Gastrocnemius medialis (tissue), 4 donors: ENCODE measurements at regions not wholly inside any gene's neighbourhood (a gene's known extent, or its start where the extent isn't known, plus 50 kb on each side); places are given as distances from the start of the nearest gene placed in this dataset.

Source experiments
- ATAC-seq, 2 donors: fragments of 150-250 bp; one replicate each; pipeline ENCODE4 v1.9.1; 2016
- DNase-seq, 2 donors: peaks; one replicate each; pipeline ENCODE4 v3.0.0-alpha.2; 2019
- H3K27ac ChIP-seq, 4 donors: fragments of 200-600 bp; sonication (generic); 1 replicate in 1 of 4; 2 replicates in 3 of 4; pipeline ENCODE4 v1.5.1; 2016 to 2018; ENCODE audit warnings: mild to moderate bottlenecking in 2 of 4, moderate library complexity in 1 of 4
- H3K27me3 ChIP-seq, 3 donors: fragments of 200-600 bp; sonication (generic) in 2 of 3; 1 replicate in 1 of 3; 2 replicates in 2 of 3; pipeline versions ENCODE4 v1.5.1 to v1.6.0; 2016 to 2019; ENCODE audit warnings: mild to moderate bottlenecking in 1 of 3, moderate library complexity in 1 of 3
- H3K36me3 ChIP-seq, 2 donors: fragments of 200-600 bp; sonication (generic) in 1 of 2; one replicate each; pipeline ENCODE4 v1.5.1; 2017 to 2018
- H3K4me1 ChIP-seq, 2 donors: fragments of 200-600 bp; sonication (generic) in 1 of 2; one replicate each; pipeline ENCODE4 v1.5.1; 2016 to 2017; ENCODE audit warnings: mild to moderate bottlenecking in 2 of 2
- H3K4me3 ChIP-seq, 4 donors: fragments of 200-600 bp; sonication (generic) in 3 of 4; 1 replicate in 1 of 4; 2 replicates in 3 of 4; pipeline ENCODE4 v1.5.1; 2016 to 2019; ENCODE audit warnings: mild to moderate bottlenecking in 2 of 4
- H3K9me3 ChIP-seq, 3 donors: fragments of 200-600 bp; sonication (generic) in 2 of 3; 1 replicate in 1 of 3; 2 replicates in 2 of 3; pipeline ENCODE4 v1.5.1; 2016 to 2019
- POLR2A ChIP-seq, 2 donors: fragments of 450-650 bp; IDR thresholded peaks; one replicate each; pipeline ENCODE4 v1.6.1; 2017; ENCODE audit warnings: antibody characterized with exemption in 2 of 2, mild to moderate bottlenecking in 2 of 2, moderate library complexity in 2 of 2
- in situ Hi-C, 4 donors: fragments of 200-750 bp; cut with MboI; loops; one replicate each; pipeline versions ENCODE4 v1.15.0 to v1.8.0; 2017; ENCODE audit warnings: low sequenced_read_pairs in 4 of 4
- intact Hi-C: fragments of 100-400 bp; cut with DNase I; formaldehyde crosslinking; loops from one replicate; pipeline ENCODE4 v1.15.1; 2023; ENCODE audit warnings: low total_unique reads
- TF ChIP-seq, protein P1 (sequence below), 5 experiments: fragments of 450-650 bp in 3 of 5; fragments of 200-600 bp in 2 of 5; sonication (generic) in 2 of 5; IDR thresholded peaks in 4 of 5; conservative IDR thresholded peaks in 1 of 5; 1 replicate in 4 of 5; 2 replicates in 1 of 5; pipeline ENCODE4 v1.5.1; 2016 to 2019; ENCODE audit warnings: antibody characterized with exemption in 5 of 5, mild to moderate bottlenecking in 3 of 5, moderate library complexity in 3 of 5

DNA sequence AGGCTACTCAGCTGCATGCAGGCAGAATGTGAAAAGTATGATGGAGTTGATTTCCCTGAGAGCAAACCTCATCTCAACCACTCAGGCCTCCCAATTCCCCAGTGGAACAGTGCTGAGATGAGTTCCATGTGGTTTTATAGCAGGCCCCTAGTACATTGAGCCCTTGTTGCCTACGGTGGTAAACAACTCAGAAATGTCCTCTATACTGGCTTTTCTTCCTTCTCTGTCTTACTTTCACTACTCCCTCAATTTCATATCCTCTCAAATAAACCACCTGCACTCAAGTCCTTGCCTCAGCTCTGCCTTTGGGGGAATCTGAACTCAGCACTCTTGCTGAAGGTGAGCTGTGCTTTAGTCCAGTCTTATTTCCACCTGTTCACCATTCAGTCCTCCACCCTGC, 399.9 kb downstream of the PDCD6IP start:
- in situ Hi-C loops: no loop called here
- no peak for TF ChIP-seq POLR2A (IDR thresholded peaks at IDR 0.05)
- TF ChIP-seq, protein P1, sequence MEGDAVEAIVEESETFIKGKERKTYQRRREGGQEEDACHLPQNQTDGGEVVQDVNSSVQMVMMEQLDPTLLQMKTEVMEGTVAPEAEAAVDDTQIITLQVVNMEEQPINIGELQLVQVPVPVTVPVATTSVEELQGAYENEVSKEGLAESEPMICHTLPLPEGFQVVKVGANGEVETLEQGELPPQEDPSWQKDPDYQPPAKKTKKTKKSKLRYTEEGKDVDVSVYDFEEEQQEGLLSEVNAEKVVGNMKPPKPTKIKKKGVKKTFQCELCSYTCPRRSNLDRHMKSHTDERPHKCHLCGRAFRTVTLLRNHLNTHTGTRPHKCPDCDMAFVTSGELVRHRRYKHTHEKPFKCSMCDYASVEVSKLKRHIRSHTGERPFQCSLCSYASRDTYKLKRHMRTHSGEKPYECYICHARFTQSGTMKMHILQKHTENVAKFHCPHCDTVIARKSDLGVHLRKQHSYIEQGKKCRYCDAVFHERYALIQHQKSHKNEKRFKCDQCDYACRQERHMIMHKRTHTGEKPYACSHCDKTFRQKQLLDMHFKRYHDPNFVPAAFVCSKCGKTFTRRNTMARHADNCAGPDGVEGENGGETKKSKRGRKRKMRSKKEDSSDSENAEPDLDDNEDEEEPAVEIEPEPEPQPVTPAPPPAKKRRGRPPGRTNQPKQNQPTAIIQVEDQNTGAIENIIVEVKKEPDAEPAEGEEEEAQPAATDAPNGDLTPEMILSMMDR (IDR thresholded peaks at IDR 0.05 in 4 of 5, conservative IDR thresholded peaks at IDR 0.05 in 1 of 5): no peak
- no peak overlapping the region for H3K27ac ChIP-seq
- H3K9me3 ChIP-seq: no peaks in the 10 kb centered on the region
- DNase-seq (no peak), ATAC-seq (no peak)
- H3K4me1 ChIP-seq: no peaks in the 10 kb centered on the region
- H3K27me3 ChIP-seq: no peaks in the 10 kb centered on the region
- intact Hi-C loops: no loop called here
- H3K4me3 ChIP-seq: no peak overlapping the region
- H3K36me3 ChIP-seq: no peaks in the 10 kb centered on the region

DNA sequence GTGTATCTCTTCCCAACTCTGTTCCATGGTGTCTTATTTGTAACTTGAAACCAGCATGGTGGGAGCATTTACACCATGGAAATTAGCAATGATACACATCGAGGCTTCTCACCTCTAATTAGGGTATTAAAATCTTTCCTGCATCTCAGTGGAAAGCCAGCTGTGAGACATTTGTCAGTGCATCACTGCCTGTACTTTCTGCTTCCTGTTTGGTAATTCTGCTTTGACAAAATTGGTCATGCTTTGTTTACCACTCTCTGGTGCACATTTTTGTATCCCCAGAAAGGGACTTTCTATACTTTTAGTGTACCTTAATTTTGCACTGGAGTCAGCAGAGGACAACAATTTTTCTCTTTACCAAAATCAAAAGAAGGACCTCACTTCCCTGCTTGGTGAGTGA, 402.1 kb downstream of the PDCD6IP start:
- Histone ChIP-seq H3K27me3 (no peaks in the 10 kb centered on the region), H3K27ac (no peak overlapping the region), H3K4me1 (no peaks in the 10 kb centered on the region), H3K9me3 (no peaks in the 10 kb centered on the region), H3K4me3 (no peak overlapping the region), H3K36me3 (no peaks in the 10 kb centered on the region)
- intact Hi-C loops: no loop called here
- DNase-seq (no peak), ATAC-seq (no peak)
- in situ Hi-C loops: no loop called here
- TF ChIP-seq, protein P1 (IDR thresholded peaks at IDR 0.05 in 4 of 5, conservative IDR thresholded peaks at IDR 0.05 in 1 of 5): no peak
- TF ChIP-seq POLR2A (IDR thresholded peaks at IDR 0.05): no peak

GRCh38 chr3:34202975-34203374, 404.5 kb downstream of the PDCD6IP start:
- intact Hi-C loops (no loop called here), in situ Hi-C loops (no loop called here)
- Histone ChIP-seq H3K27me3 (no peaks in the 10 kb centered on the region), H3K9me3 (no peaks in the 10 kb centered on the region), H3K4me3 (no peak overlapping the region), H3K36me3 (no peaks in the 10 kb centered on the region), H3K27ac (no peak overlapping the region), H3K4me1 (no peaks in the 10 kb centered on the region)
- ATAC-seq: no peak
- TF ChIP-seq POLR2A (IDR thresholded peaks at IDR 0.05): no peak
- TF ChIP-seq, protein P1 (IDR thresholded peaks at IDR 0.05 in 4 of 5, conservative IDR thresholded peaks at IDR 0.05 in 1 of 5): no peak
- DNase-seq: no peak

GRCh38 chr3:34203386-34203785, 405.0 kb downstream of the PDCD6IP start:
- intact Hi-C loops (no loop called here), in situ Hi-C loops (no loop called here)
- Histone ChIP-seq H3K4me1 (no peaks in the 10 kb centered on the region), H3K36me3 (no peaks in the 10 kb centered on the region), H3K4me3 (no peak overlapping the region), H3K9me3 (no peaks in the 10 kb centered on the region), H3K27me3 (no peaks in the 10 kb centered on the region), H3K27ac (no peak overlapping the region)
- DNase-seq: no peak
- TF ChIP-seq, protein P1 (IDR thresholded peaks at IDR 0.05 in 4 of 5, conservative IDR thresholded peaks at IDR 0.05 in 1 of 5): no peak
- no peak for TF ChIP-seq POLR2A (IDR thresholded peaks at IDR 0.05)
- no peak for ATAC-seq

DNA sequence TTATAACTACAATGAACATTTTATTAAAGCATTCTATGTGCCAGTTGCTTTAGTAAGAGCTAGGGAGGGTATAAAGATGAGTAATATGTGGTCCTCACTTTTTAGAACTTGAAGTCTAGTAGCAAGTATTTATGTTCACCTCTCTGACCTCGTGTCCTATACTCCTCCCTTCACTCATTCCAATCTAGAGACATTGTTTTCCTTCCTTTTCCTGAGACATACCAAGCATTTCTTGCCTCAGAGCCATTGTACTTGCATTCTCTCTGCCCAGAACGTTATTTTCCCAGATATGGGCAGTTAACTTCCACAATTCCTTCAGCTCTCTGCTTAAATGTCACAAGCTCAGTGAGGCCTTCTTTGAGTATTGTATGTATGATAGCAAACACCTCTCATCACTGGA, 408.6 kb downstream of the PDCD6IP start:
- DNase-seq: no peak
- Histone ChIP-seq H3K27me3 (no peaks in the 10 kb centered on the region), H3K36me3 (no peaks in the 10 kb centered on the region), H3K27ac (no peak overlapping the region), H3K4me1 (no peaks in the 10 kb centered on the region), H3K9me3 (no peaks in the 10 kb centered on the region), H3K4me3 (no peak overlapping the region)
- in situ Hi-C loops (no loop called here), intact Hi-C loops (no loop called here)
- no peak for ATAC-seq
- no peak for TF ChIP-seq POLR2A (IDR thresholded peaks at IDR 0.05)
- TF ChIP-seq, protein P1 (IDR thresholded peaks at IDR 0.05 in 4 of 5, conservative IDR thresholded peaks at IDR 0.05 in 1 of 5): no peak
